HL-60 (cell line): ENCODE measurements at regions not wholly inside any gene's neighbourhood (a gene's known extent, or its start where the extent isn't known, plus 50 kb on each side); places are given as distances from the start of the nearest gene placed in this dataset.

Source experiments
- CTCF ChIP-seq: IDR thresholded peaks from one replicate; pipeline ENCODE4 v1.5.1; 2011; ENCODE audit warnings: low read length, control low read depth, inconsistent platforms; ENCODE audit not compliant: insufficient read depth
- GABPA ChIP-seq: IDR thresholded peaks from 2 replicates; pipeline ENCODE4 v1.6.1; 2012; ENCODE audit warnings: low read depth
- POLR2AphosphoS5 ChIP-seq: IDR thresholded peaks from 2 replicates; pipeline ENCODE4 v1.6.1; 2012; ENCODE audit warnings: low read depth
- REST ChIP-seq: IDR thresholded peaks from 2 replicates; pipeline ENCODE4 v1.6.1; 2012; ENCODE audit warnings: low read depth; ENCODE audit not compliant: insufficient replicate concordance
- SPI1 ChIP-seq: IDR thresholded peaks from 2 replicates; pipeline ENCODE4 v1.6.1; 2012; ENCODE audit warnings: low read depth, mild to moderate bottlenecking, borderline replicate concordance

GRCh38 chr10:11661441-11661840, 50.0 kb upstream of the USP6NL start:
- TF ChIP-seq CTCF, result no peak
- TF ChIP-seq SPI1, result no peak
- TF ChIP-seq GABPA, result no peak
- no peak for TF ChIP-seq REST
- TF ChIP-seq POLR2AphosphoS5, result no peak
